Immature natural killer cell (primary cell): ENCODE measurements at regions not wholly inside any gene's neighbourhood (a gene's known extent, or its start where the extent isn't known, plus 50 kb on each side); places are given as distances from the start of the nearest gene placed in this dataset.

Source experiments
- DNase-seq, 3 donors: peaks; one replicate each; pipeline ENCODE4 v3.0.0; 2022; ENCODE audit warnings: mixed read lengths in 1 of 3
- H3K27ac Mint-ChIP-seq, 6 donors: one replicate each; pipeline ENCODE4 v1.8.0; 2020; ENCODE audit warnings: mixed read lengths in 6 of 6, mild to moderate bottlenecking in 5 of 6, inconsistent platforms in 4 of 6, moderate library complexity in 3 of 6
- H3K27me3 Mint-ChIP-seq, 3 donors: one replicate each; pipeline ENCODE4 v1.8.0; 2020 to 2021; ENCODE audit warnings: low read depth in 3 of 3, mild to moderate bottlenecking in 3 of 3, mixed read lengths in 3 of 3, moderate library complexity in 3 of 3, inconsistent platforms in 1 of 3
- H3K36me3 Mint-ChIP-seq, 3 donors: one replicate each; pipeline ENCODE4 v1.8.0; 2020; ENCODE audit warnings: mixed read lengths in 3 of 3, inconsistent platforms in 2 of 3, mild to moderate bottlenecking in 2 of 3
- H3K4me1 Mint-ChIP-seq, 2 donors: one replicate each; pipeline ENCODE4 v1.8.0; 2020; ENCODE audit warnings: inconsistent platforms in 2 of 2, mild to moderate bottlenecking in 2 of 2, mixed read lengths in 2 of 2, moderate library complexity in 1 of 2
- H3K4me3 Mint-ChIP-seq, 5 donors: one replicate each; pipeline ENCODE4 v1.8.0; 2020; ENCODE audit warnings: mild to moderate bottlenecking in 5 of 5, mixed read lengths in 5 of 5, inconsistent platforms in 3 of 5, moderate library complexity in 3 of 5
- H3K9me3 Mint-ChIP-seq, 6 donors: one replicate each; pipeline ENCODE4 v1.8.0; 2020; ENCODE audit warnings: mild to moderate bottlenecking in 6 of 6, mixed read lengths in 6 of 6, inconsistent platforms in 4 of 6, moderate library complexity in 3 of 6

DNA sequence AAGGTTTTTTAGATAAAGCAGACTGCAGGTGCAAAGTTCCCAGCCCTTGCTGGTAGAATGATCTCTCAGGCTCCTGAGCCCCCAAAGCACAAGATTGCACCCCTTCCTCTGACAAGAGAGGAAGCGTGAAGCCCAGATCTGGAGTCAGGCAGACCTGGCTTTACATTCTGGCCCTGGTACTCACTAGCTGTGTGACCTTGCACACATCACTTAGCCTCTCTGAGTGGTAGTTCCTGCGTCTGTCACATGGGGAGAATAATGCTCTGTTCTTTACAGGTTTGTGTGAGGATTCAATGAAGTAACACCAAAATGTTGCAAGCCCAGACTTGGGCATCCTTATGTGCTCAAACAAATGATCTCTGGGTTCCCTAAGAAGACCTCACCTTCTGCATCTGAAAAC lies 141.5 kb downstream of the SMAD6 start:
- DNase-seq: no peak
- Mint-ChIP-seq H3K4me1 (peaks cover 0 to 4% of the 10 kb centered on the region in 2 donors), H3K9me3 (peaks cover 0 to 1% (median 0%) of the 10 kb centered on the region in 6 donors), H3K4me3 (peak overlapping the region in 2 of 5 donors; percentile 37 to 62), H3K27me3 (peaks cover 7 to 21% (median 15%) of the 10 kb centered on the region in 3 donors), H3K27ac (no peak overlapping the region), H3K36me3 (peaks cover 0 to 4% (median 0%) of the 10 kb centered on the region in 3 donors)

DNA sequence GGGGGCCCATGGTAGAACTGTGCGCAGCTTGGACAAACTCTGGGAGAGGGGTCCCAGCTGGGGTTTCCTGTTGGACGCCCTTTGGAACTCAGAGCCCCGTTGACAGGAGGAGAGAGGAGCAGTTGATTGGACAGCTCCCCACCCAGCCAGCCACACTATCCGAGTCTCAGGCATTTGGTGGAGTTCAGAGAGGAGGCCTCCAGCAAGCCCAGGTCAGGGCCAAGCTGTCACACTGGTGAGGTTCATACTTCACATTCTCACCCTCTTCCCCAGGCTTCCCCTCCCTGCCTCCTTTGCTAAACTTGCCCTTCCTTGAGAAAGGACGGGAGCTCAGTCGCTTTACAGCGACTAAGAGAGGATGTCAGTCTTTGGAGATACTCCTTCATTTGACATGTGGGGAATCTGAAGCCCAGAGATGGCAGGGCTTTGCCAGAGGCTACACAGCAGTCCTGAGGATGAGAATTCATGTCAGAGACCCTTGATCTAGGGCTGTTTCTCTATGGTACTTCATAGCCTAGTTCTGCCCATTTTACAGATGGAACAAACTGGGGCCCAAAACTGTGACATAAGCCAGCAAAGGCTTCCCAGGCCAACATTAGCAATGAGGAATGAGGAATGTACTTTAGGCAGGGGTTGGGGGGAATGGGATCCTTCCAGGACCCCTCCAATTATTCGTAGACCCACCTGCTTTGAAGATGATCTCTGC lies 142.2 kb downstream of the SMAD6 start:
- Mint-ChIP-seq H3K27me3 (peaks cover 7 to 21% (median 15%) of the 10 kb centered on the region in 3 donors), H3K27ac (no peak overlapping the region), H3K4me3 (no peak overlapping the region), H3K9me3 (peaks cover 0 to 1% (median 0%) of the 10 kb centered on the region in 6 donors), H3K4me1 (peaks cover 0 to 4% of the 10 kb centered on the region in 2 donors), H3K36me3 (peaks cover 0 to 4% (median 0%) of the 10 kb centered on the region in 3 donors)
- DNase-seq: no peak

DNA sequence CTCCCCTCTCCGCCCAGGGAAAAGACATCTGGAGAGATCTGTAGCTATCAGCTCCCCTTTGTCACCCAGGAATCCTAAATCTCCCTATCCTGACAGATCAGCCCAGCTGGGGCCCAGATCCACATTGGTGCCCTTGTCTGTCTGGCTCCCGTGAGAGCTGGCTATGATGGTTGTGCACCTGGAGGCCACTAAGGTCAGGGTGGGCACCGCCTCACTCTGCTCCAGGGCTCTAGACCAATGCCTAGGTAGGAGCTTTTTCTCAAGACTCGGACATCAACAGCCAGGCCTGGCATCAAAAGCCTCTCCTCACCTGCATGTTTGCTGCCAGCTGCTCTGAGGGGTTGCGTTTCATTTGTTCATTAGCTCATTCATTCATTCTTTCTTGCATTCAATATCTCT lies 142.7 kb downstream of the SMAD6 start:
- H3K36me3 Mint-ChIP-seq: peaks cover 0 to 4% (median 0%) of the 10 kb centered on the region in 3 donors
- DNase-seq: no peak
- H3K9me3 Mint-ChIP-seq: peaks cover 0 to 1% (median 0%) of the 10 kb centered on the region in 6 donors
- peaks cover 7 to 21% (median 13%) of the 10 kb centered on the region in 3 donors for H3K27me3 Mint-ChIP-seq
- no peak overlapping the region for H3K27ac Mint-ChIP-seq
- no peak overlapping the region for H3K4me3 Mint-ChIP-seq
- peaks cover 0 to 4% of the 10 kb centered on the region in 2 donors for H3K4me1 Mint-ChIP-seq

DNA sequence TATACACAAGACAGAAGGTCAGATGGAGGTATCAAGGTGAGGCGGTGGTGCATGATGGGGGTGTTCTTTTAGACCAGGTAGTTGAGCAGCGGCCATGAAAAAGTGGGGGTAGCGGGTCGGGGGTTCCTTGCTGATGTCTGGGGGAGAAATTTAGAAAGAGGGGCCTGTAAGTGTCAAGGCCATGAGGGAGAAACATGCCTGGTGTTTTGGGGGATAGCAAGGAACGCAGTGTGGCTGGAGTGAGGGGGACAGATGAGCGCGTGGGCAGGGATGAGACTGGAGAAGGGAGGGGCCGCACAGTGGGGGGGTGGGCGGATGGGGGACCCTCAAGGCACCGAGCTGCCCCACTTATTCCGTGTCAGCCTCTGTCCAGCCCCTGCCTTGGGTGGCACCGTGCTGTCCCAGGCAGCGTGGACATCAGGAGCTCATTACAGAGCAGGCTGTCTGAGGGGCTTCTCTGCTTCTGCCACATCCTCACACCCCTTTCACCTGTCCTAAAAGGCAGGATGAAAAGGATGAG lies 143.3 kb downstream of the SMAD6 start:
- H3K27me3 Mint-ChIP-seq: peaks cover 7 to 21% (median 13%) of the 10 kb centered on the region in 3 donors

DNA sequence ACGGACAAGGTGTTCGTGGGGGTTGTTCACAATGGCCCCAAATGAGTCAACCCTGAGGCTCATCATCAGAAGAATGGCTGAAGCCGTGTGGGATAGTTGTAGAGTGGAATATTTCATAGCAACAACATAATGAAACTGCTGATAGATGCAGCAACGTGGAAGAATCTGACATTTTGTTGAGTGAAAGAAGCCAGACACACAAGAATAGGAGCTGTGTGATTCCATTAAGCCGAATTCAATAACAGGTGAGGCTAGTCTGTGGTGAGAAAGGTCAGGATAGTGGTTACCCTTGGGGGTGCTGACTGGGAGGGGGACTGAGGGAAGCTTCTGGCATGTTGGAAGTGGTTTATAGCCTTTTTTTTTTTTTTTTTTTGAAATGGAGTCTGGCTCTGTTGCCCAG lies 144.0 kb downstream of the SMAD6 start:
- Mint-ChIP-seq H3K36me3 (peaks cover 0 to 4% (median 0%) of the 10 kb centered on the region in 3 donors), H3K27me3 (peaks cover 7 to 17% (median 13%) of the 10 kb centered on the region in 3 donors), H3K9me3 (peaks cover 0 to 1% (median 0%) of the 10 kb centered on the region in 6 donors), H3K4me3 (no peak overlapping the region), H3K4me1 (peaks cover 5 to 7% of the 10 kb centered on the region in 2 donors), H3K27ac (no peak overlapping the region)
- DNase-seq: no peak

More for the DNA sequence above, 143.3 kb downstream of the SMAD6 start:
- Mint-ChIP-seq H3K4me3 (no peak overlapping the region), H3K27ac (no peak overlapping the region), H3K36me3 (peaks cover 0 to 4% (median 0%) of the 10 kb centered on the region in 3 donors), H3K9me3 (peaks cover 0 to 1% (median 0%) of the 10 kb centered on the region in 6 donors), H3K4me1 (peaks cover 0 to 4% of the 10 kb centered on the region in 2 donors)
- no peak for DNase-seq

DNA sequence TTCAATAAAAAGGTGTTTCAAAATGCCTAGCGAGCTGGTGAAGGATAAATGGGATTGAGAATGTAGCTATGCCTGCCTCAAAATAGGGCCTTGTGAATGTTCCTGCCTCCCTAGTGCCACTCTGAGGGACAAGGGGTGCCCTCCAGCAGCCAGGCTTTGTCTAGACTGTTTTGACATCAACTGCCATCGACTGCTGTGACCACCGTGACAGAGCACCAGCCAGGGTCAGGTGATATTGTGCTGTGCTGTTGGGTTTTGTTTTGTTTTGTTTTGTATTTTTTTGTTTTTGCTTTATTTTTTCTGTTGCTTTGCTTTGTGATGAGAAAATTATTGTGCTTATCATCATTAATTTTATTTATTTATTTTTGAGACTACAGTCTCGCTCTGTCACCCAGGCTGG lies 144.8 kb downstream of the SMAD6 start:
- H3K27me3 Mint-ChIP-seq: peaks cover 7 to 14% (median 12%) of the 10 kb centered on the region in 3 donors
- peaks cover 0 to 1% (median 0%) of the 10 kb centered on the region in 6 donors for H3K9me3 Mint-ChIP-seq
- H3K4me1 Mint-ChIP-seq: peaks cover 8 to 12% of the 10 kb centered on the region in 2 donors
- no peak overlapping the region for H3K27ac Mint-ChIP-seq
- no peak overlapping the region for H3K4me3 Mint-ChIP-seq
- no peak for DNase-seq
- no peaks in the 10 kb centered on the region for H3K36me3 Mint-ChIP-seq

DNA sequence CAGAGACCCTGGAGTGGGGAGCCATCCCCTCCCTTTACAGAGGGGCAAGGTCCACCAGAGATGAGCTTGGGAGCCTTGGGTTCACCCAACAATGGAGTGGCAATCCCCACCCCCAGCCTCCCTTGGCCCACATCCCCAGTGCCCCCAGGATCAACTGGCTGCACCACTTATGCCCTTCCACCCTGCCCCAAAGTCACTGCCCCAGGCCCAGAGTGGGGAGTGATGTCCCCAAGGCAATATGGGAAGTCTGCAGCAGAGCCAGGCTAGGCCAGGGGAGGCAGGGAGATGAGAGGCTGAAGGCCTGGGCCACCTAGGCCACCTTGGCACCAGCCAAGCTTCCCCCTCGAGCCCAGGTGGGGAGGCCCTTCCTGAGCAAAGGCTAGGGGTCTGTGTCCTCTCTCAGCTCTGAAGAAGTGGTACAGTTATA lies 145.5 kb downstream of the SMAD6 start:
- H3K27ac Mint-ChIP-seq: no peak overlapping the region
- no peak overlapping the region for H3K4me3 Mint-ChIP-seq
- DNase-seq: no peak
- H3K9me3 Mint-ChIP-seq: no peaks in the 10 kb centered on the region
- peaks cover 6 to 14% of the 10 kb centered on the region in 2 donors for H3K4me1 Mint-ChIP-seq
- H3K27me3 Mint-ChIP-seq: peaks cover 7 to 13% (median 11%) of the 10 kb centered on the region in 3 donors
- H3K36me3 Mint-ChIP-seq: no peaks in the 10 kb centered on the region

DNA sequence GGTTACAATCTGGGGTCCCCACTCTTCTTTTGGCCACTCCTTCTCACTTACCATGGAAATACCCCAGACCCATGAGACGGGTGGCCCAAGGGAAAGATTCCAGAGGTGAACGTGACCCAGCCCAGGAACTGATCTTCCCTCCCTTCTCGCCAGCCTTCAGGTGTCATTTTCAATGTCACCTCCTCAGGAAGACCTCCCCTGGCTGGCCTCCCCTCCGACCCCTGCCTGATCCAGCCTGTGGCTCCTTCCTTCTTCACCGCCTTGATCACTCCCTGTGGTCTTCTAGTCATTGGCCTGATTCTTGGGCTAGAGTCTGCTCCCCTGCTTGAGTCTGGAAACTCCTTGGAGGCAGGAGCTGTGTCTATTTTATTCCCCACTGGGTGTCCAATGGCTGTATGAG lies 146.1 kb downstream of the SMAD6 start:
- peaks cover 6 to 14% of the 10 kb centered on the region in 2 donors for H3K4me1 Mint-ChIP-seq
- no peaks in the 10 kb centered on the region for H3K9me3 Mint-ChIP-seq
- no peak for DNase-seq
- H3K27ac Mint-ChIP-seq: no peak overlapping the region
- H3K36me3 Mint-ChIP-seq: no peaks in the 10 kb centered on the region
- H3K4me3 Mint-ChIP-seq: no peak overlapping the region
- H3K27me3 Mint-ChIP-seq: peaks cover 7 to 11% (median 9%) of the 10 kb centered on the region in 3 donors

DNA sequence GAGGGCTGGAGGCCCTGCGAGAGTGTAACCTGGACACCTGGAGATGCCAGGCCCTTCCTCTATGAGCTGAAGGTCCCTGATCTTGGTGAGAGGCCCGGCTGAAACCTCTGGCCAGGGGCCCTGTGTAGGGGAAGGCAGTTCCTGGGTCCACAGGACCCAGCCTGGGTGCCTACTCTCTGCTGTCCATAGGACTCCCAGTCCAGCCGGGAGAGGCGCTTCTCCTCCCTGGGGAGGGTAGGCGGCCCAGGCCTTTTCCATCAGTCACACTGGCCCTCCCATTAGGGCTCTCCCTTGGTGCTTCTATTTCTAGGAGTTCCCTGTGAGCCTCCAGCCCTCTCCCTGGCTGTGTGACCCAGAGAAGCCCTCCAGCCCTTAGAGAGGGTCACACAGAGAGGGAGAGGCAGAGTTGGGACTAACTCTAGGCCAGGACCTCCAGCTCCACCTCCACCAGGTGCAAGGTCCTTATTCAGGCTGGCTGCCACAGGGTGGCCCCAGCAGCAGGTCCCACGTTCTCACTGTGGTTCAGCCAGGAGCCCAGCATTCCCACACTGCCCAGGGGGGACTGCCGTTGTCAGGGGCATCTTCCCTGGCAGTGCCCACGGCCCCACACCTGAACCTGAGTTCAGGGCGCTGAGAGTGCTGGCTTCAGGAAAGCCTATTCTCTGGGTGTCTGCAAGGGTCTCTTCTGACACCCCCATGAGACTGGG lies 146.8 kb downstream of the SMAD6 start:
- no peaks in the 10 kb centered on the region for H3K36me3 Mint-ChIP-seq
- H3K4me3 Mint-ChIP-seq: no peak overlapping the region
- peaks cover 6 to 14% of the 10 kb centered on the region in 2 donors for H3K4me1 Mint-ChIP-seq
- no peak overlapping the region for H3K27ac Mint-ChIP-seq
- H3K27me3 Mint-ChIP-seq: peaks cover 4 to 7% (median 5%) of the 10 kb centered on the region in 3 donors
- no peaks in the 10 kb centered on the region for H3K9me3 Mint-ChIP-seq
- DNase-seq: no peak

DNA sequence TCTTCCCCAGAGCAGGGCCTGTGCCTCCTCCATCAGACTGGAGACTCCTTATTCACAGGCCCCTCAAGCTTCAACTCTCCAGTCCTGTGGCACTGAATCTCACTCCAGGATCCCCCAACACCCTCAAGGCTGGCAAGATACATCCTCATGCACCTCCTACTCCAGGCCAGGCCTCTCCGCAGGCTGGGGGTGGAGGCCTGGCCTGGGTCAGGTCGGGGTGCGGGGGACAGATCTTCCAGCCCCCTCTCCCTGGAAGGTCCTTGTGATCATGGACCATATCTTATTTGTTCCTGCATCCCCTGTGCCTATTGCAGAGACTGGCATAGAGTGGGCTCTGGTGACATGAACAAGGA lies 147.3 kb downstream of the SMAD6 start:
- no peaks in the 10 kb centered on the region for H3K36me3 Mint-ChIP-seq
- H3K27ac Mint-ChIP-seq: no peak overlapping the region
- no peak for DNase-seq
- peaks cover 6 to 14% of the 10 kb centered on the region in 2 donors for H3K4me1 Mint-ChIP-seq
- H3K27me3 Mint-ChIP-seq: peaks cover 4 to 7% (median 5%) of the 10 kb centered on the region in 3 donors
- no peak overlapping the region for H3K4me3 Mint-ChIP-seq
- H3K9me3 Mint-ChIP-seq: no peaks in the 10 kb centered on the region

DNA sequence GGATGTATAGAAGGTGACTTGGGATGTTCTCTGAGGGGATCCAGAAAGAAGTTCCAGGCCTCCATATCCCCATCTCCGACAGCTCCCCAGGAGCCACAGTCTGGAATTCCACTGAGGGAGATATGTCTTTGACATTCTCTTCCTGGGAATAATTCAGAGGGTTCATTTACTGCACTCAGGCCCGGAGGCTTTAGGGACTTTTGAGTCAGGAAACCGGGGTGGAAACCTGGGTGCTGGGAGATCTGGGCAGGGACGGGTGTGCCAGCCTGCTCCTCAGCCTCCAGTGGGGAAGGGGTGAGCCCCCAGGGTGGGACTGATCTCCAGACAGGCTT lies 147.7 kb downstream of the SMAD6 start:
- H3K4me1 Mint-ChIP-seq: peaks cover 6 to 14% of the 10 kb centered on the region in 2 donors
- H3K36me3 Mint-ChIP-seq: no peaks in the 10 kb centered on the region
- H3K27ac Mint-ChIP-seq: no peak overlapping the region
- no peak overlapping the region for H3K4me3 Mint-ChIP-seq
- no peak for DNase-seq
- H3K27me3 Mint-ChIP-seq: peaks cover 3 to 7% (median 4%) of the 10 kb centered on the region in 3 donors
- H3K9me3 Mint-ChIP-seq: no peaks in the 10 kb centered on the region

DNA sequence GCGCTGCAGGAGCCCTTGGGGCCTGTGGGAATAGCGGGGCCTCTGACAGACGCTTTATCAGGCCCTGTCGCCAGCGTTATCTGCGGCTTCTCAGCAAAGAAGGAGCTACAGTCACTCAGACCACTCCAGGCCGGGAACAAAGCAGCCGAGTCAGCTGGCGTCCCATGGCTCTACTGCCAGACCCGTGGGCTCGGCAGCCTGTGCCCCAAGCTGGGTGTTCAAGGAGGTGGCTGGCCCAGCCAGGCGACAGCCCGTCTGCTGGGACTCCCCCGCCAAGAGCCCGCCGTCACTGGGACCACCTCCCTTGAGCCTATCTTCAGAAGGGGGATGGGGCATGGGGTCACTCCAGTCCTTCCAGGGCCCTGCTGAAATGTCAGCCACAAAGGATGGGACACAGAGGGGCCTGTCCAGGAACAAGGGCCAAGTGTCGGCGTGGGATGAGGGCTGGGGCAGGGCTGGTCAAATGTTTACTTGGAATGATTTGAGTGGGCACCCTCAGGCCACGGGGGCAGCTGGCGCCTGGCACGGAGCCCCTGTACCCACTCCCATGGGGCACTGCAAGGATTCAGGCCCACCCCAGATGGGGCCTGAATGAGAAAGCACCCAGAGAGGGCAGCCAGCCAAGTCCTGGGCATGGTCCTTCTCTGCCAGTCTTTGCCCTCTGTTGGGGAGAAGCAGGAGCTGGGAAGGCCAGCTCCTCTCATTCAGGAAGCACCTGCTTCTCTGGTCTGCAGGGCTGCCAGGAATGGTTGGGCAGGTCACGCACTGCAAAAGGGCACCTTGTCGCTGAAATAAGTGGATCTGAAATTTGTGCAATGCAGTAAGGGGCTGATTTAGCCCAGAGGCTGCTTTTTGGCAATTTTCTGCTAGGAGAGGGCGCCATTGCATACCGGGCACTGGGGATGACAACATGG lies 148.3 kb downstream of the SMAD6 start:
- H3K4me1 Mint-ChIP-seq: peaks cover 6 to 14% of the 10 kb centered on the region in 2 donors
- H3K4me3 Mint-ChIP-seq: no peak overlapping the region
- no peak overlapping the region for H3K27ac Mint-ChIP-seq
- H3K9me3 Mint-ChIP-seq: no peaks in the 10 kb centered on the region
- H3K36me3 Mint-ChIP-seq: no peaks in the 10 kb centered on the region
- DNase-seq: no peak
- peaks cover 3 to 6% (median 4%) of the 10 kb centered on the region in 3 donors for H3K27me3 Mint-ChIP-seq

DNA sequence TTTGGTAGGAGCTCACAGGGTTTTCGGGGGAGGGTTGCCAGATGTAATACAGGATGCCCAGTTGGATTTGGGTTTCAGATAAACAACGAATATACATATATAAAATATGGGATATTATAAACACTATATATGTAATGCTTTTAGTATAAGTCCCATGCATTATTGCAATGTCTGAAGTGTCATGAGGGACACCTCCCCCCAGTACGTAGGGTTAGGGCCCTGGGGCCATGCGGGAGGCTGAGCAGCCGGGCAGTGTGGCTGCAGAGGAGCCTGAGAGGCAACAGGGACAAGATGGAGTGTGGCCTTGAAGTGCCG lies 148.9 kb downstream of the SMAD6 start:
- H3K4me1 Mint-ChIP-seq: peaks cover 6 to 14% of the 10 kb centered on the region in 2 donors
- no peak for DNase-seq
- peak overlapping the region in 2 of 5 donors; percentile 41 to 66 for H3K4me3 Mint-ChIP-seq
- H3K27ac Mint-ChIP-seq: no peak overlapping the region
- peaks cover 3 to 7% (median 4%) of the 10 kb centered on the region in 3 donors for H3K27me3 Mint-ChIP-seq
- no peaks in the 10 kb centered on the region for H3K9me3 Mint-ChIP-seq
- H3K36me3 Mint-ChIP-seq: no peaks in the 10 kb centered on the region
